ENCODE measurements at regions not wholly inside any gene's neighbourhood (a gene's known extent, or its start where the extent isn't known, plus 50 kb on each side); places are given as distances from the start of the nearest gene placed in this dataset.
A peak's percentile ranks its signal among the peaks of the same experiment; 100 is the strongest.
"Not testable (repeated sequence)": the region's sequence is repeated elsewhere in the genome, so short reads cannot be mapped to it uniquely, and the experiment has no call there.

DNA sequence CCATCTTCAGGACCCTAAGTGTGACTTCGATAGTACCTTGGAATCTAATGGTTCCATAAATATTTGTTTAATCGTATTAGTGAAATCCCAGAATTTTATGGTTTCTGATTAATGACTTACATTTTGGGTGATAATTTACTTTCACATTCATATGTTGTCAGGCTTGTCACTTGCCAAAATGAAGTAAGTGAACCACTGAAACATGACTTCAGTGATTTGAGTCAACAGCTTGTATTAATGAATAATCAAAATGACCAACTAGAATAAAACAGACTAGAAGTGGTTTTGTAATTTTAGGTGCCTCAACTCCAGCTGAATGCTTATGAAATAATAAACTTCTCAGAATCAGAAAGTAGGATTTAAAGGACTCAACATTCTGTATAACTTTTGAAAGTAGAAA, 517.1 kb downstream of the PRKD1 start:
- TF ChIP-seq, protein P1, sequence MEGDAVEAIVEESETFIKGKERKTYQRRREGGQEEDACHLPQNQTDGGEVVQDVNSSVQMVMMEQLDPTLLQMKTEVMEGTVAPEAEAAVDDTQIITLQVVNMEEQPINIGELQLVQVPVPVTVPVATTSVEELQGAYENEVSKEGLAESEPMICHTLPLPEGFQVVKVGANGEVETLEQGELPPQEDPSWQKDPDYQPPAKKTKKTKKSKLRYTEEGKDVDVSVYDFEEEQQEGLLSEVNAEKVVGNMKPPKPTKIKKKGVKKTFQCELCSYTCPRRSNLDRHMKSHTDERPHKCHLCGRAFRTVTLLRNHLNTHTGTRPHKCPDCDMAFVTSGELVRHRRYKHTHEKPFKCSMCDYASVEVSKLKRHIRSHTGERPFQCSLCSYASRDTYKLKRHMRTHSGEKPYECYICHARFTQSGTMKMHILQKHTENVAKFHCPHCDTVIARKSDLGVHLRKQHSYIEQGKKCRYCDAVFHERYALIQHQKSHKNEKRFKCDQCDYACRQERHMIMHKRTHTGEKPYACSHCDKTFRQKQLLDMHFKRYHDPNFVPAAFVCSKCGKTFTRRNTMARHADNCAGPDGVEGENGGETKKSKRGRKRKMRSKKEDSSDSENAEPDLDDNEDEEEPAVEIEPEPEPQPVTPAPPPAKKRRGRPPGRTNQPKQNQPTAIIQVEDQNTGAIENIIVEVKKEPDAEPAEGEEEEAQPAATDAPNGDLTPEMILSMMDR (conservative IDR thresholded peaks at IDR 0.05; ENCODE audit: low read length), result no peak
- DNase-seq (ENCODE audit: low read depth), result no peak
- H3K4me3 ChIP-seq (ENCODE audit: low read length), result no peak overlapping the region

GRCh38 chr14:29414931-29415330, 512.7 kb downstream of the PRKD1 start:
- not testable (repeated sequence) for DNase-seq (ENCODE audit: low read depth); H3K4me3 ChIP-seq (ENCODE audit: low read length)

- no peak for DNase-seq (ENCODE audit: low read depth)
- H3K4me3 ChIP-seq (ENCODE audit: low read length), result no peak overlapping the region
- TF ChIP-seq, protein P1 (conservative IDR thresholded peaks at IDR 0.05; ENCODE audit: low read length), result no peak
These were observed 507.9 kb downstream of the PRKD1 start for GRCh38 chr14:29419736-29420135.

- DNase-seq (ENCODE audit: low read depth), result no peak
- H3K4me3 ChIP-seq (ENCODE audit: low read length), result no peak overlapping the region
- TF ChIP-seq, protein P1 (conservative IDR thresholded peaks at IDR 0.05; ENCODE audit: low read length), result no peak; the same call in 1 of the 2 replicates
These were observed 506.4 kb downstream of the PRKD1 start for GRCh38 chr14:29421156-29421728.

DNA sequence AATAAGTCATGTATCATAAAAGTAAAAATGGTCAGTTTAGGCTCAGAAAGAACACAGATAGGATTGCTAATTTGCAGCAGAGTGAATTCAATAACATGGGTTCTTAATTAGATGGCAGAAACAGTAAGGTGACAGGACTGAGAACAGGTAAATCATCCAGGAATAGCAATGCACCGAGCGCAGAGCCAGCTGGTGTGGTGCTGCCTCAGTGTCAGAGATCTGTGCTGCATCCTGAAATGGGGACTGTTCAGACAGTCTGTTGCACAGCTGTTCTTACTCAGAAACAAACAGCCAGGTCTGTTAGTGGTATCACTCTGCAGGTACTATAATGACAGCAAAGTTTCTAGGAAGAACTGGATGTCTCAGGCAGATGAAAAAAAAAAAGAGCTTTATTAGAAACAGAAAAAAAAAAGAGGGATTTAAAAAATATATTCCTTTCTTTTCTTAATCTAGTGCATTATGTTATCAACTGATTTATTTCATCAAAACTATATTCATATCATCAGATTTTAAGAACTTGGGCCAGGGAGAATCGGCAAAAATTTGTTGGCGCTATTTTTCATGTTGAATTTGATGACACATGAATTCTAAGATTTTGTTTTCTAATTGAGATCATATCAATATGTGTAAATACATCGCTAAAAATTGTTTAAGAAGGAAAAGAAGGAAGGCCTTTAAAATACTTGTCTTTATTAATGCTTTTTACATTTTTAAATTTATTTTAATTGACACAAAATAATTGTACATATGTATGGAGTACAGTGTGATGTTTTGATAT, 501.8 kb downstream of the PRKD1 start:
- DNase-seq (ENCODE audit: low read depth), result no peak
- TF ChIP-seq, protein P1 (conservative IDR thresholded peaks at IDR 0.05; ENCODE audit: low read length), result no peak
- no peak overlapping the region for H3K4me3 ChIP-seq (ENCODE audit: low read length)

DNA sequence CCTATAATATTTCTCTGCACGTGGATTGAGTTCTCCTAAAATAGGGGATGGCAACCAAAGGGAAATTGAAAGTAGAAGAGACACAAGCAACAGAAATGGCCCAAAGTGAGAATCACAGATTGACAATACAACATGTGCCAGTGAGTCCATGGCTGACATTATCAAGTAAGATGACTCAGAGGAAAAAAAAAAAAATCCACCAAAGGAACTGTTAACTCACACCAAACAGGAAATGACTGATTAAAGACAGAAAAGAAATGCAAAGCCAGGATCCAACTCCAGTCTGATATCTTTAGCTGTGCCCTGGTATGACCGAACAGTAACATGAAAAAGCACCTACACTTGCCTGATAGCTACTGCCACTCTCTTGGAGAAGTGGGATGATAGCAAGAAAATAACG, 485.0 kb downstream of the PRKD1 start:
- TF ChIP-seq, protein P1 (conservative IDR thresholded peaks at IDR 0.05; ENCODE audit: low read length), result no peak
- peak; percentile 42 for DNase-seq (ENCODE audit: low read depth)

GRCh38 chr14:29444216-29444615, 483.4 kb downstream of the PRKD1 start:
- no peak overlapping the region for H3K4me3 ChIP-seq (ENCODE audit: low read length)
- DNase-seq (ENCODE audit: low read depth), result no peak
- TF ChIP-seq, protein P1 (conservative IDR thresholded peaks at IDR 0.05; ENCODE audit: low read length), result no peak

More for the DNA sequence above, 485.0 kb downstream of the PRKD1 start:
- H3K4me3 ChIP-seq (ENCODE audit: low read length), result no peak overlapping the region
